Central memory CD8-positive, alpha-beta T cell (primary cell): ENCODE measurements at regions not wholly inside any gene's neighbourhood (a gene's known extent, or its start where the extent isn't known, plus 50 kb on each side); places are given as distances from the start of the nearest gene placed in this dataset.
"Not testable (repeated sequence)": the region's sequence is repeated elsewhere in the genome, so short reads cannot be mapped to it uniquely, and the experiment has no call there.

Experiments used
- ATAC-seq: fragments of 150-1000 bp; cut with Tn5 transposase; replicated peaks from 2 replicates; pipeline ENCODE4 v1.10.0; 2022; ENCODE audit warnings: mild to moderate bottlenecking, moderate FRiP score, moderate number of reproducible peaks; ENCODE audit not compliant: poor library complexity, severe bottlenecking; ENCODE audit errors: extremely low read depth
- DNase-seq, 2 donors: peaks; one replicate each; pipeline ENCODE4 v3.0.0; 2021; ENCODE audit warnings: low spot score in 2 of 2
- H3K27ac Mint-ChIP-seq: one replicate; pipeline ENCODE4 v1.8.0; 2022; ENCODE audit warnings: low read depth, mild to moderate bottlenecking, moderate library complexity, mixed read lengths
- H3K27me3 Mint-ChIP-seq: one replicate; pipeline ENCODE4 v1.8.0; 2022; ENCODE audit warnings: mixed read lengths
- H3K36me3 Mint-ChIP-seq: one replicate; pipeline ENCODE4 v1.8.0; 2022; ENCODE audit warnings: mild to moderate bottlenecking, moderate library complexity, mixed read lengths; ENCODE audit not compliant: insufficient read depth
- H3K4me1 Mint-ChIP-seq: one replicate; pipeline ENCODE4 v1.8.0; 2022; ENCODE audit warnings: mixed read lengths
- H3K4me3 Mint-ChIP-seq: one replicate; pipeline ENCODE4 v1.8.0; 2022; ENCODE audit warnings: mild to moderate bottlenecking, moderate library complexity, mixed read lengths
- H3K9me3 Mint-ChIP-seq: one replicate; pipeline ENCODE4 v1.8.0; 2022; ENCODE audit warnings: mixed read lengths

DNA sequence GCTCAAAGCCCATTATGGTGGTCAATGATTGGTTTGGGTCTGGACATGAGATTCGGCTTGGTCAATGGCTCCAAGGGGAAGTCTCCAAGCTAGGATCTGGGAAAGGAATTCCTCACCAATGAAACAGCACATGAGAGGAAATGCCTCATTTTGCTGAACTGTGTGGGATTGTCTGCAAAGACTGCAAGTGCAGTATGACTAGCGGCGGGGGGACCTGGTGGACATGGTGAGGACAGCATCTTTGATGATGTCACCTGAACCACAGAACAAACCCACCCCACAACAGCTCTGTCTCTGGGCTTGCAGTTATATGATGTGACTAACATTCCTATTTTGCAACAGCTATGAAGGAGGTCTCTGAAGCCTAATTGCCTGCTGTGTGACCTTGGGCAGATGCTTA is 50.6 kb upstream of the NKD1 start:
- Mint-ChIP-seq H3K36me3 (peaks cover 2% of the 10 kb centered on the region), H3K27ac (no peak overlapping the region), H3K9me3 (no peaks in the 10 kb centered on the region), H3K4me1 (no peaks in the 10 kb centered on the region), H3K27me3 (peaks cover 14% of the 10 kb centered on the region), H3K4me3 (no peak overlapping the region)
- ATAC-seq (no peak), DNase-seq (no peak)

DNA sequence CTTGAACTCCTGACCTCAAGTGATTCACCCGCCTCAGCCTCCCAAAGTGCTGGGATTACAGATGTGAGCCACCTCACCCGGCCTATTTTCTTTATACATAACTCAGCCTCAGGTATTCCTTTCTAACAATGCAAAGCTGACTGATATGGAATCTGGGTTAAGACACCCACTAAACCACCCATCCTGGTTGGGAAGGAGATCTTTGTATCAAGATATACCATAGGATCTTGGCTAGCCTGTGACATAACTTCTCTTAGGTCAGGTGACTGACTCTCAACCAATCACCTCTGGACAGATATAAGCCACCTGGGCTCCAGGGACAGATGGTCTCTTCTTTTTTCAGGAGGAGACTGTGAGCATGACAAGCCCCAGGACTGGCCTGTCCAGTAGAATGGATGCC is 51.2 kb upstream of the NKD1 start:
- no peak overlapping the region for H3K27ac Mint-ChIP-seq
- H3K36me3 Mint-ChIP-seq: peaks cover 2% of the 10 kb centered on the region
- no peaks in the 10 kb centered on the region for H3K4me1 Mint-ChIP-seq
- H3K9me3 Mint-ChIP-seq: no peaks in the 10 kb centered on the region
- peaks cover 8% of the 10 kb centered on the region for H3K27me3 Mint-ChIP-seq
- no peak overlapping the region for H3K4me3 Mint-ChIP-seq
- no peak for ATAC-seq
- no peak for DNase-seq

GRCh38 chr16:50495673-50496072 is 52.5 kb upstream of the NKD1 start:
- peaks cover 8% of the 10 kb centered on the region for H3K27me3 Mint-ChIP-seq
- peaks cover 2% of the 10 kb centered on the region for H3K36me3 Mint-ChIP-seq
- H3K4me1 Mint-ChIP-seq: no peaks in the 10 kb centered on the region
- H3K9me3 Mint-ChIP-seq: no peaks in the 10 kb centered on the region
- ATAC-seq (no peak), DNase-seq (no peak)
- H3K27ac Mint-ChIP-seq: no peak overlapping the region
- no peak overlapping the region for H3K4me3 Mint-ChIP-seq

GRCh38 chr16:50494501-50495491 is 53.4 kb upstream of the NKD1 start:
- ATAC-seq: no peak
- peaks cover 17% of the 10 kb centered on the region for H3K27me3 Mint-ChIP-seq
- peaks cover 2% of the 10 kb centered on the region for H3K36me3 Mint-ChIP-seq
- no peaks in the 10 kb centered on the region for H3K9me3 Mint-ChIP-seq
- no peaks in the 10 kb centered on the region for H3K4me1 Mint-ChIP-seq
- no peak overlapping the region for H3K4me3 Mint-ChIP-seq
- DNase-seq: no peak
- H3K27ac Mint-ChIP-seq: no peak overlapping the region

- Mint-ChIP-seq H3K4me1 (no peaks in the 10 kb centered on the region), H3K27me3 (peaks cover 46% of the 10 kb centered on the region), H3K9me3 (no peaks in the 10 kb centered on the region), H3K4me3 (no peak overlapping the region), H3K36me3 (peaks cover 4% of the 10 kb centered on the region), H3K27ac (no peak overlapping the region)
- DNase-seq (no peak), ATAC-seq (no peak)
Measured at GRCh38 chr16:50491516-50491915, 56.7 kb upstream of the NKD1 start.

- Mint-ChIP-seq H3K4me1 (no peaks in the 10 kb centered on the region), H3K9me3 (no peaks in the 10 kb centered on the region), H3K36me3 (peaks cover 4% of the 10 kb centered on the region), H3K4me3 (no peak overlapping the region), H3K27ac (no peak overlapping the region), H3K27me3 (peaks cover 53% of the 10 kb centered on the region)
- no peak for DNase-seq
- ATAC-seq: no peak
Measured at GRCh38 chr16:50490828-50491227, 57.4 kb upstream of the NKD1 start.

DNA sequence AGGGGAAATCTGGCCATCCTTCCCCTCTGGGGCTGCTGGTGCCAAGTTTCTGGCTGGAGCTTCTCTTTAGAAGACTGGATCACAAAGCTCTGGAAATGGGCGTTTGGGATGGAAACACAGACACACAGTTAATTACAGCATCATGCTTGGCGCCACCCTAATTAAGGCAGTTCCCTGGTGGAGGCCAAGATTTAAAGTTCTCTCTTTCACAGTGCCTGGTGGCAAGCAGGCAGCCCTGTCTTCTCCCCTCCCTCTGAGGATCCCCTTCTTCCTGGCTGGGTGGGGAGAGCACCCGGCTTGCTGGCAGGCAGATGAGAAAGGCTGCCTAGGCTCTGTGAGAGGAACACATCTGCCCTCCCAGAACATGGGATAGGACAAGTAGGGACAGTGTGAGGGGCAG is 59.0 kb upstream of the NKD1 start:
- H3K4me3 Mint-ChIP-seq: no peak overlapping the region
- DNase-seq (no peak), ATAC-seq (no peak)
- peaks cover 65% of the 10 kb centered on the region for H3K27me3 Mint-ChIP-seq
- peaks cover 2% of the 10 kb centered on the region for H3K36me3 Mint-ChIP-seq
- no peak overlapping the region for H3K27ac Mint-ChIP-seq
- no peaks in the 10 kb centered on the region for H3K4me1 Mint-ChIP-seq
- no peaks in the 10 kb centered on the region for H3K9me3 Mint-ChIP-seq

- no peaks in the 10 kb centered on the region for H3K9me3 Mint-ChIP-seq
Measured at GRCh38 chr16:50487528-50487927, 60.7 kb upstream of the NKD1 start.

GRCh38 chr16:50486162-50486561 is 62.0 kb upstream of the NKD1 start:
- not testable (repeated sequence) for H3K4me1 Mint-ChIP-seq, H3K36me3 Mint-ChIP-seq, H3K9me3 Mint-ChIP-seq, H3K4me3 Mint-ChIP-seq, H3K27ac Mint-ChIP-seq, DNase-seq, ATAC-seq
- H3K27me3 Mint-ChIP-seq: peaks cover 83% of the 10 kb centered on the region

More at GRCh38 chr16:50487528-50487927, 60.7 kb upstream of the NKD1 start:
- DNase-seq (no peak), ATAC-seq (no peak)
- Mint-ChIP-seq H3K27ac (no peak overlapping the region), H3K4me3 (no peak overlapping the region), H3K4me1 (no peaks in the 10 kb centered on the region), H3K36me3 (peaks cover 2% of the 10 kb centered on the region), H3K27me3 (peaks cover 79% of the 10 kb centered on the region)

- Mint-ChIP-seq H3K36me3 (peaks cover 2% of the 10 kb centered on the region), H3K27me3 (peaks cover 74% of the 10 kb centered on the region), H3K4me1 (no peaks in the 10 kb centered on the region), H3K27ac (no peak overlapping the region), H3K4me3 (no peak overlapping the region), H3K9me3 (no peaks in the 10 kb centered on the region)
- ATAC-seq (no peak), DNase-seq (no peak)
Measured at GRCh38 chr16:50485232-50485631, 63.0 kb upstream of the NKD1 start.

- H3K27me3 Mint-ChIP-seq: peaks cover 74% of the 10 kb centered on the region
- no peak for ATAC-seq
- no peak overlapping the region for H3K4me3 Mint-ChIP-seq
Measured at GRCh38 chr16:50482271-50482670, 65.9 kb upstream of the NKD1 start.

DNA sequence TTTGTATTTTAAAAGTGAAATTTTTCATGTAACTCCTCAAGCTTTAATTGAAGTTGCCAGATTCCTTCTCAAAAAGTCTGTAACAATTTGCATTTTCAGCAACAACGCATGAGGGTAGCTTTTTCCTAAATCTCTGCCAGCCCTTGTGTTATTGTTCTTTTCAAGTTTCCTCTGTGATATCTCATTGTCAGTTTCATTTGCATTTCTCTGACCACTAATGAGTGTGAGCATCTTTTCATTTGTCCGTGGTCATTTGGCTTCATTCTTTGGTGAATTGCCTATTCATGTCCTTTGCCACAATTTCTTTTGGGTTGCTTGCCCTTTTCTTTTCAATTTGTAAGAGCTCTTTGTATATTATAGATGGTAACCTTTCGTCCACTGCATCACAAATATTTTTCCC is 68.0 kb upstream of the NKD1 start:
- H3K9me3 Mint-ChIP-seq: no peaks in the 10 kb centered on the region
- no peak for DNase-seq
- no peaks in the 10 kb centered on the region for H3K36me3 Mint-ChIP-seq
- no peaks in the 10 kb centered on the region for H3K4me1 Mint-ChIP-seq
- H3K4me3 Mint-ChIP-seq: no peak overlapping the region
- H3K27ac Mint-ChIP-seq: no peak overlapping the region
- H3K27me3 Mint-ChIP-seq: peaks cover 67% of the 10 kb centered on the region
- ATAC-seq: no peak

More at GRCh38 chr16:50482271-50482670, 65.9 kb upstream of the NKD1 start:
- no peaks in the 10 kb centered on the region for H3K36me3 Mint-ChIP-seq
- no peak for DNase-seq
- H3K9me3 Mint-ChIP-seq: no peaks in the 10 kb centered on the region
- H3K27ac Mint-ChIP-seq: no peak overlapping the region
- no peaks in the 10 kb centered on the region for H3K4me1 Mint-ChIP-seq

- ATAC-seq: no peak
Measured at GRCh38 chr16:50479771-50480170, 68.4 kb upstream of the NKD1 start.

More at GRCh38 chr16:50479771-50480170, 68.4 kb upstream of the NKD1 start:
- peaks cover 63% of the 10 kb centered on the region for H3K27me3 Mint-ChIP-seq
- H3K9me3 Mint-ChIP-seq: no peaks in the 10 kb centered on the region
- H3K4me3 Mint-ChIP-seq: no peak overlapping the region
- DNase-seq: no peak
- H3K27ac Mint-ChIP-seq: no peak overlapping the region
- no peaks in the 10 kb centered on the region for H3K4me1 Mint-ChIP-seq
- no peaks in the 10 kb centered on the region for H3K36me3 Mint-ChIP-seq
